Fibroblast of the aortic adventitia (primary cell): ENCODE measurements at regions not wholly inside any gene's neighbourhood (a gene's known extent, or its start where the extent isn't known, plus 50 kb on each side); places are given as distances from the start of the nearest gene placed in this dataset.
"Not testable (repeated sequence)": the region's sequence is repeated elsewhere in the genome, so short reads cannot be mapped to it uniquely, and the experiment has no call there.

Source experiments
- DNase-seq: peaks from one replicate; pipeline ENCODE4 v3.0.0-alpha.2; 2010; ENCODE audit warnings: low read depth
- H3K4me3 ChIP-seq: 2 replicates; pipeline ENCODE4 v1.5.1; 2011; ENCODE audit warnings: low read depth, mild to moderate bottlenecking, control low read depth, low read length, moderate library complexity
- CTCF ChIP-seq: IDR thresholded peaks from 2 replicates; pipeline ENCODE4 v1.5.1; 2011; ENCODE audit warnings: mild to moderate bottlenecking, low read length, control low read depth, inconsistent platforms; ENCODE audit not compliant: insufficient read depth

GRCh38 chr9:129544761-129545160 is 76.1 kb downstream of the C9orf50 start:
- no peak for TF ChIP-seq CTCF
- H3K4me3 ChIP-seq = no peak overlapping the region
- DNase-seq = peak; percentile 42

- TF ChIP-seq CTCF = no peak
- no peak for DNase-seq
- no peak overlapping the region for H3K4me3 ChIP-seq
Observed at GRCh38 chr9:129542741-129543140, 78.2 kb downstream of the C9orf50 start.

GRCh38 chr9:129541270-129541669 is 79.6 kb downstream of the C9orf50 start:
- no peak for TF ChIP-seq CTCF
- DNase-seq = no peak
- no peak overlapping the region for H3K4me3 ChIP-seq

GRCh38 chr9:129539446-129539845 is 81.5 kb downstream of the C9orf50 start:
- H3K4me3 ChIP-seq = no peak overlapping the region

GRCh38 chr9:129531860-129532402 is 89.0 kb downstream of the C9orf50 start:
- not testable (repeated sequence) for H3K4me3 ChIP-seq

More at GRCh38 chr9:129539446-129539845, 81.5 kb downstream of the C9orf50 start:
- no peak for TF ChIP-seq CTCF
- DNase-seq = no peak

GRCh38 chr9:129527955-129528354 is 92.9 kb downstream of the C9orf50 start:
- DNase-seq, H3K4me3 ChIP-seq: not testable (repeated sequence)

More at GRCh38 chr9:129531860-129532402, 89.0 kb downstream of the C9orf50 start:
- DNase-seq = not testable (repeated sequence)

- H3K4me3 ChIP-seq = no peak overlapping the region
- DNase-seq = no peak
- no peak for TF ChIP-seq CTCF
Observed at GRCh38 chr9:129525656-129526196, 95.2 kb downstream of the C9orf50 start.

GRCh38 chr9:129524582-129525270 is 96.2 kb downstream of the C9orf50 start:
- no peak overlapping the region for H3K4me3 ChIP-seq
- DNase-seq = no peak
- no peak for TF ChIP-seq CTCF
